ENCODE measurements at regions not wholly inside any gene's neighbourhood (a gene's known extent, or its start where the extent isn't known, plus 50 kb on each side); places are given as distances from the start of the nearest gene placed in this dataset.

DNA sequence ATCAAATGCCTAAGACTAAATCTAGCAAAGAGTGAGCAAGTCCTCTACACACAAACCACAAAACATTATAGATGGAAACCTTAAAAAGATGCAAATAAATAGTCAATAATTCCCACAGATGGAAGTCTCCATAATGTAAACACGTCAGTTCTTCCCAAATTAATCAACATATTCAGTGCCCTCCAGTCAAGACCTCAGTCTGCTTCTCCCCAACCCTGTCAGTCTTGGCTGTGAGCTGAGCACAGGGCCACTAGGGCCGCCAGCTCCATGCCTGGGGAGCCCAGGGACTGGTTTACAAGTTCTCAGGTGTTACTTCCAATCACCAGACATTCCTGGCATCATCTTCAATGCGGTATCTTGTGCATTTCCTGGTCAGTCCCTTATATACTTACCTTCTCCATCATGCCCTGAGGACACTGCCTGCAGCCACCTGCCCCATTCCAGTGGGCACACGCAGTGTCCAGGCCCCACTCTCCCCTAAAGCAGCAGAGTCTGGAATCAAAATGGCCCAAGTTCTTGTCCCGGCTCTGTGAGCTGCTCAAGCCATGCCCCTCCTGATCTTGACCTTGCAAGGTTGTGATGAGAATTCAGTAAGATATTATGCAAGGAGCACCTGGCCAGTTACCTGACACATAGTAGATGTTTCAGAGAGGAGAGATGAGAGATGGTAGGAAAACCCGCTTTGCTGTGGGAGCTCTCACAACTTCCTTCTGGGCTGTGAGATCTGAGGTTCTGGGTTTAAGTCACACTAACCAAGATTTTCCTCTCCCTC is 207.9 kb upstream of the RAB6C start:
- Mint-ChIP-seq H3K9me3 (peaks cover 14% of the 10 kb centered on the region), H3K27me3 (ENCODE audit: low read depth) (no peaks in the 10 kb centered on the region), H3K4me3 (no peak overlapping the region), H3K4me1 (no peaks in the 10 kb centered on the region), H3K36me3 (peaks cover 4% of the 10 kb centered on the region), H3K27ac (no peak overlapping the region)
- TF ChIP-seq, protein P1, sequence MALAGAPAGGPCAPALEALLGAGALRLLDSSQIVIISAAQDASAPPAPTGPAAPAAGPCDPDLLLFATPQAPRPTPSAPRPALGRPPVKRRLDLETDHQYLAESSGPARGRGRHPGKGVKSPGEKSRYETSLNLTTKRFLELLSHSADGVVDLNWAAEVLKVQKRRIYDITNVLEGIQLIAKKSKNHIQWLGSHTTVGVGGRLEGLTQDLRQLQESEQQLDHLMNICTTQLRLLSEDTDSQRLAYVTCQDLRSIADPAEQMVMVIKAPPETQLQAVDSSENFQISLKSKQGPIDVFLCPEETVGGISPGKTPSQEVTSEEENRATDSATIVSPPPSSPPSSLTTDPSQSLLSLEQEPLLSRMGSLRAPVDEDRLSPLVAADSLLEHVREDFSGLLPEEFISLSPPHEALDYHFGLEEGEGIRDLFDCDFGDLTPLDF (CRISPR knock-in tag; IDR thresholded peaks at IDR 0.05): no peak
- TF ChIP-seq NFATC4 (CRISPR knock-in tag; IDR thresholded peaks at IDR 0.05): no peak
- no peak for TF ChIP-seq ZNF425 (CRISPR knock-in tag; conservative IDR thresholded peaks at IDR 0.05)
- no peak for TF ChIP-seq JAZF1 (CRISPR knock-in tag; IDR thresholded peaks at IDR 0.05)
- TF ChIP-seq SMAD4 (CRISPR knock-in tag; IDR thresholded peaks at IDR 0.05): no peak
- TF ChIP-seq STAT6 (CRISPR knock-in tag; conservative IDR thresholded peaks at IDR 0.05; ENCODE audit: low read depth): no peak
- TF ChIP-seq CREB1 (CRISPR knock-in tag; IDR thresholded peaks at IDR 0.05): no peak
- no peak for TF ChIP-seq FOXP1 (CRISPR knock-in tag; IDR thresholded peaks at IDR 0.05; ENCODE audit: borderline replicate concordance)
- TF ChIP-seq, protein P2, sequence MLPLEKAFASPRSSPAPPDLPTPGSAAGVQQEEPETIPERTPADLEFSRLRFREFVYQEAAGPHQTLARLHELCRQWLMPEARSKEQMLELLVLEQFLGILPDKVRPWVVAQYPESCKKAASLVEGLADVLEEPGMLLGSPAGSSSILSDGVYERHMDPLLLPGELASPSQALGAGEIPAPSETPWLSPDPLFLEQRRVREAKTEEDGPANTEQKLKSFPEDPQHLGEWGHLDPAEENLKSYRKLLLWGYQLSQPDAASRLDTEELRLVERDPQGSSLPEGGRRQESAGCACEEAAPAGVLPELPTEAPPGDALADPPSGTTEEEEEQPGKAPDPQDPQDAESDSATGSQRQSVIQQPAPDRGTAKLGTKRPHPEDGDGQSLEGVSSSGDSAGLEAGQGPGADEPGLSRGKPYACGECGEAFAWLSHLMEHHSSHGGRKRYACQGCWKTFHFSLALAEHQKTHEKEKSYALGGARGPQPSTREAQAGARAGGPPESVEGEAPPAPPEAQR (CRISPR knock-in tag; IDR thresholded peaks at IDR 0.05): no peak
- TF ChIP-seq CBFB (CRISPR knock-in tag; IDR thresholded peaks at IDR 0.05; ENCODE audit: low read depth): no peak
- TF ChIP-seq CREM (CRISPR knock-in tag; IDR thresholded peaks at IDR 0.05): no peak
- no peak for TF ChIP-seq FOXJ3 (CRISPR knock-in tag; IDR thresholded peaks at IDR 0.05; ENCODE audit: borderline replicate concordance)
- TF ChIP-seq E2F4 (CRISPR knock-in tag; IDR thresholded peaks at IDR 0.05; ENCODE audit: borderline replicate concordance, low read depth): no peak
- TF ChIP-seq, protein P3, sequence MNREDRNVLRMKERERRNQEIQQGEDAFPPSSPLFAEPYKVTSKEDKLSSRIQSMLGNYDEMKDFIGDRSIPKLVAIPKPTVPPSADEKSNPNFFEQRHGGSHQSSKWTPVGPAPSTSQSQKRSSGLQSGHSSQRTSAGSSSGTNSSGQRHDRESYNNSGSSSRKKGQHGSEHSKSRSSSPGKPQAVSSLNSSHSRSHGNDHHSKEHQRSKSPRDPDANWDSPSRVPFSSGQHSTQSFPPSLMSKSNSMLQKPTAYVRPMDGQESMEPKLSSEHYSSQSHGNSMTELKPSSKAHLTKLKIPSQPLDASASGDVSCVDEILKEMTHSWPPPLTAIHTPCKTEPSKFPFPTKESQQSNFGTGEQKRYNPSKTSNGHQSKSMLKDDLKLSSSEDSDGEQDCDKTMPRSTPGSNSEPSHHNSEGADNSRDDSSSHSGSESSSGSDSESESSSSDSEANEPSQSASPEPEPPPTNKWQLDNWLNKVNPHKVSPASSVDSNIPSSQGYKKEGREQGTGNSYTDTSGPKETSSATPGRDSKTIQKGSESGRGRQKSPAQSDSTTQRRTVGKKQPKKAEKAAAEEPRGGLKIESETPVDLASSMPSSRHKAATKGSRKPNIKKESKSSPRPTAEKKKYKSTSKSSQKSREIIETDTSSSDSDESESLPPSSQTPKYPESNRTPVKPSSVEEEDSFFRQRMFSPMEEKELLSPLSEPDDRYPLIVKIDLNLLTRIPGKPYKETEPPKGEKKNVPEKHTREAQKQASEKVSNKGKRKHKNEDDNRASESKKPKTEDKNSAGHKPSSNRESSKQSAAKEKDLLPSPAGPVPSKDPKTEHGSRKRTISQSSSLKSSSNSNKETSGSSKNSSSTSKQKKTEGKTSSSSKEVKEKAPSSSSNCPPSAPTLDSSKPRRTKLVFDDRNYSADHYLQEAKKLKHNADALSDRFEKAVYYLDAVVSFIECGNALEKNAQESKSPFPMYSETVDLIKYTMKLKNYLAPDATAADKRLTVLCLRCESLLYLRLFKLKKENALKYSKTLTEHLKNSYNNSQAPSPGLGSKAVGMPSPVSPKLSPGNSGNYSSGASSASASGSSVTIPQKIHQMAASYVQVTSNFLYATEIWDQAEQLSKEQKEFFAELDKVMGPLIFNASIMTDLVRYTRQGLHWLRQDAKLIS (CRISPR knock-in tag; IDR thresholded peaks at IDR 0.05; ENCODE audit: borderline replicate concordance): no peak
- no peak for ATAC-seq
- ChIA-PET POLR2A (no interaction called here), CTCF (no interaction called here)
- DNase-seq (ENCODE audit: low spot score): no peak
